Keratinocyte (primary cell): ENCODE measurements at regions not wholly inside any gene's neighbourhood (a gene's known extent, or its start where the extent isn't known, plus 50 kb on each side); places are given as distances from the start of the nearest gene placed in this dataset.

ENCODE experiments used
- DNase-seq: peaks from one replicate; pipeline ENCODE4 v3.0.0-alpha.2; 2011; ENCODE audit warnings: low read depth, missing footprints, low spot score
- FAIRE-seq: peaks from 2 replicates; lab custom pipeline; 2011; peaks lifted over from hg19 to GRCh38; lab: Jason Lieb, UNC
- H2AFZ ChIP-seq: 2 replicates; pipeline ENCODE4 v1.6.0; 2012; ENCODE audit warnings: low read length, control low read depth, inconsistent platforms; ENCODE audit not compliant: control insufficient read depth
- H3K27ac ChIP-seq: 2 replicates; pipeline ENCODE4 v1.5.1; 2011; ENCODE audit warnings: low read length; ENCODE audit not compliant: control insufficient read depth, insufficient read depth
- H3K27me3 ChIP-seq: 3 replicates; pipeline ENCODE4 v1.6.0; 2011; ENCODE audit warnings: low read length; ENCODE audit not compliant: control insufficient read depth, insufficient read depth; ENCODE audit errors: extremely low read depth
- H3K36me3 ChIP-seq, 2 experiments: 2 replicates in 1 of 2; 3 replicates in 1 of 2; pipeline ENCODE4 v1.5.1; 2011; ENCODE audit warnings: low read length in 2 of 2, mild to moderate bottlenecking in 1 of 2; ENCODE audit not compliant: control insufficient read depth in 2 of 2, insufficient read depth in 2 of 2; ENCODE audit errors: extremely low read depth in 1 of 2
- H3K4me1 ChIP-seq: 3 replicates; pipeline ENCODE4 v1.5.1; 2011; ENCODE audit warnings: low read length; ENCODE audit not compliant: control insufficient read depth, insufficient read depth; ENCODE audit errors: extremely low read depth
- H3K4me2 ChIP-seq: 3 replicates; pipeline ENCODE4 v1.6.0; 2011; ENCODE audit warnings: low read depth, low read length; ENCODE audit not compliant: control insufficient read depth, insufficient read depth; ENCODE audit errors: extremely low read depth
- H3K4me3 ChIP-seq, 3 experiments: fragments of 200-600 bp in 1 of 3; sonication (generic) in 1 of 3; 2 replicates in 2 of 3; 3 replicates in 1 of 3; pipeline ENCODE4 v1.5.1; 2011 to 2016; ENCODE audit warnings: low read length in 3 of 3, mild to moderate bottlenecking in 3 of 3, control low read depth in 2 of 3, inconsistent platforms in 1 of 3, low read depth in 1 of 3, mixed read lengths in 1 of 3, mixed run types in 1 of 3, moderate library complexity in 1 of 3; ENCODE audit not compliant: control insufficient read depth in 2 of 3, insufficient read depth in 2 of 3; ENCODE audit errors: extremely low read depth in 1 of 3
- H3K79me2 ChIP-seq: 2 replicates; pipeline ENCODE4 v1.6.0; 2012; ENCODE audit warnings: low read length; ENCODE audit not compliant: control insufficient read depth, insufficient read depth
- H3K9ac ChIP-seq: 3 replicates; pipeline ENCODE4 v1.6.0; 2011; ENCODE audit warnings: low read length; ENCODE audit not compliant: control insufficient read depth, insufficient read depth; ENCODE audit errors: extremely low read depth
- H3K9me1 ChIP-seq: 3 replicates; pipeline ENCODE4 v1.6.0; 2011; ENCODE audit warnings: low read length; ENCODE audit not compliant: control insufficient read depth, insufficient read depth; ENCODE audit errors: extremely low read depth
- H3K9me3 ChIP-seq: 2 replicates; pipeline ENCODE4 v1.5.1; 2012; ENCODE audit warnings: low read depth, low read length; ENCODE audit not compliant: control insufficient read depth
- H4K20me1 ChIP-seq: 3 replicates; pipeline ENCODE4 v1.6.0; 2011; ENCODE audit warnings: low read length; ENCODE audit not compliant: control insufficient read depth, insufficient read depth; ENCODE audit errors: extremely low read depth
- EZH2 ChIP-seq: IDR thresholded peaks from one replicate; pipeline ENCODE4 v1.6.1; 2012; ENCODE audit warnings: inconsistent platforms, mild to moderate bottlenecking, low read length, moderate library complexity
- dilution Hi-C: fragments of 300-500 bp; cut with MboI; formaldehyde crosslinking; loops from one replicate; pipeline ENCODE4 v1.7.0; 2020; ENCODE audit warnings: low sequenced_read_pairs; ENCODE audit not compliant: extremely low pct_ligation_motif_present
- TF ChIP-seq, protein P1 (sequence below), 3 experiments: IDR thresholded peaks in 1 of 3; conservative IDR thresholded peaks in 1 of 3; optimal IDR thresholded peaks in 1 of 3; 2 replicates in 2 of 3; 3 replicates in 1 of 3; pipeline versions ENCODE3 to v1.5.1; 2011; ENCODE audit warnings: low read length in 3 of 3, mild to moderate bottlenecking in 3 of 3, moderate library complexity in 2 of 3, control low read depth in 1 of 3, inconsistent platforms in 1 of 3; ENCODE audit not compliant: insufficient read depth in 2 of 3; ENCODE audit errors: extremely low read depth in 1 of 3

DNA sequence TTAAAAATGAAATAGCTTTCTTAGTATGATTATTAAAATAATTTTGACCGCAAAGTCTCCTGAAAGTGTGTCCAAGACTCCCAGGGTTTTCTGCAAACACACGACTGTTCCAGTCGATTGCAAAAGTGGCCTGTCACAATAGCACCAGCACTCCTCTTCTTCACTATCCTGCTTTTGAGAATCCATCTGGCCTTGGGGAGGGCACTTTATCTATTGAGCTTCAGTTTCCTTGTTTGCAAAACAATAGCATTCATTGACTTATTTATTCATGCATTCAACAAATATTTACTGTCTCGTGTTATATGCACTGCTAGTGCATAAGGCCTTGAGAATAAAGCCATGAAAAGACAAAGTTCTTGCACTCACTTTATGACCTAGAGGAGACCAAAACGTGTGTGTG is 96.2 kb upstream of the NTM start:
- H3K79me2 ChIP-seq: no peaks in the 10 kb centered on the region
- H3K27me3 ChIP-seq: no peaks in the 10 kb centered on the region
- no peak overlapping the region for H3K4me3 ChIP-seq
- TF ChIP-seq, protein P1, sequence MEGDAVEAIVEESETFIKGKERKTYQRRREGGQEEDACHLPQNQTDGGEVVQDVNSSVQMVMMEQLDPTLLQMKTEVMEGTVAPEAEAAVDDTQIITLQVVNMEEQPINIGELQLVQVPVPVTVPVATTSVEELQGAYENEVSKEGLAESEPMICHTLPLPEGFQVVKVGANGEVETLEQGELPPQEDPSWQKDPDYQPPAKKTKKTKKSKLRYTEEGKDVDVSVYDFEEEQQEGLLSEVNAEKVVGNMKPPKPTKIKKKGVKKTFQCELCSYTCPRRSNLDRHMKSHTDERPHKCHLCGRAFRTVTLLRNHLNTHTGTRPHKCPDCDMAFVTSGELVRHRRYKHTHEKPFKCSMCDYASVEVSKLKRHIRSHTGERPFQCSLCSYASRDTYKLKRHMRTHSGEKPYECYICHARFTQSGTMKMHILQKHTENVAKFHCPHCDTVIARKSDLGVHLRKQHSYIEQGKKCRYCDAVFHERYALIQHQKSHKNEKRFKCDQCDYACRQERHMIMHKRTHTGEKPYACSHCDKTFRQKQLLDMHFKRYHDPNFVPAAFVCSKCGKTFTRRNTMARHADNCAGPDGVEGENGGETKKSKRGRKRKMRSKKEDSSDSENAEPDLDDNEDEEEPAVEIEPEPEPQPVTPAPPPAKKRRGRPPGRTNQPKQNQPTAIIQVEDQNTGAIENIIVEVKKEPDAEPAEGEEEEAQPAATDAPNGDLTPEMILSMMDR (optimal IDR thresholded peaks at IDR 0.05 in 1 of 3, IDR thresholded peaks at IDR 0.05 in 1 of 3, conservative IDR thresholded peaks at IDR 0.05 in 1 of 3; ENCODE audit: extremely low read depth in 1 of 3, insufficient read depth in 2 of 3, low read length in 3 of 3): no peak
- TF ChIP-seq EZH2: no peak
- H3K4me1 ChIP-seq: no peaks in the 10 kb centered on the region
- H4K20me1 ChIP-seq: no peaks in the 10 kb centered on the region
- DNase-seq: no peak
- no peaks in the 10 kb centered on the region for H3K9me3 ChIP-seq
- H2AFZ ChIP-seq: no peak overlapping the region
- H3K9ac ChIP-seq: no peak overlapping the region
- H3K36me3 ChIP-seq: no peaks in the 10 kb centered on the region
- no peak overlapping the region for H3K4me2 ChIP-seq
- FAIRE-seq: no peak
- H3K27ac ChIP-seq: no peak overlapping the region
- no peaks in the 10 kb centered on the region for H3K9me1 ChIP-seq
- dilution Hi-C loops: no loop called here

DNA sequence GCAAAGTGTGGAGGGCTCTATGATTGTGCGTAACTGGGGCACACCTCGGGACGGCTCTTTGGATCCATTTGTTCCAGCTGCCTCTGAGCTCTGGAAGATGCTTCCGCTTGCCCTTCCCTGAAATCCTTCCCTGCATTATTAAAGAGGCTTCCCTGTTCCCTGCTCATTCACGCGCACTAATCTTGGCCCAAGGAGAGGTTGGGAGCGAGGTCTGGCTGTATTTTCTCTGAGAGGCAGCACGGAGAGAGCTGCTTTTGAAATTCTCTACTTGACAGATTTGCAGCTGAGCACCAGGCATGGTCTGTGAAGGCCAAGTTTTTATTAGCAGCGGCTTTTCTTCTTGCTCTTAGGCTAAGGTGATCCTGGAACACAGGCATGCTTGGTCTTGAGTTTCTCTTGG is 94.8 kb upstream of the NTM start:
- DNase-seq (no peak), FAIRE-seq (no peak)
- Histone ChIP-seq H3K27me3 (no peaks in the 10 kb centered on the region), H3K4me3 (no peak overlapping the region), H3K4me2 (no peak overlapping the region), H3K9me3 (no peaks in the 10 kb centered on the region), H2AFZ (no peak overlapping the region), H3K4me1 (peaks cover 3% of the 10 kb centered on the region), H3K9me1 (no peaks in the 10 kb centered on the region), H3K79me2 (no peaks in the 10 kb centered on the region), H3K9ac (no peak overlapping the region), H3K27ac (no peak overlapping the region), H4K20me1 (no peaks in the 10 kb centered on the region), H3K36me3 (no peaks in the 10 kb centered on the region)
- dilution Hi-C loops: no loop called here
- TF ChIP-seq, protein P1 (optimal IDR thresholded peaks at IDR 0.05 in 1 of 3, IDR thresholded peaks at IDR 0.05 in 1 of 3, conservative IDR thresholded peaks at IDR 0.05 in 1 of 3; ENCODE audit: extremely low read depth in 1 of 3, insufficient read depth in 2 of 3, low read length in 3 of 3): no peak
- no peak for TF ChIP-seq EZH2
